DMS 273 (cell line): ENCODE measurements at regions not wholly inside any gene's neighbourhood (a gene's known extent, or its start where the extent isn't known, plus 50 kb on each side); places are given as distances from the start of the nearest gene placed in this dataset.
"Not testable (repeated sequence)": the region's sequence is repeated elsewhere in the genome, so short reads cannot be mapped to it uniquely, and the experiment has no call there.

Source experiments
- DNase-seq: peaks from one replicate; lab custom pipeline; 2025; ENCODE audit not compliant: unreplicated experiment; lab: John Stamatoyannopoulos, UW

GRCh38 chr2:159880729-159881128 lies 82.7 kb upstream of the CD302 start:
- DNase-seq = no peak

DNA sequence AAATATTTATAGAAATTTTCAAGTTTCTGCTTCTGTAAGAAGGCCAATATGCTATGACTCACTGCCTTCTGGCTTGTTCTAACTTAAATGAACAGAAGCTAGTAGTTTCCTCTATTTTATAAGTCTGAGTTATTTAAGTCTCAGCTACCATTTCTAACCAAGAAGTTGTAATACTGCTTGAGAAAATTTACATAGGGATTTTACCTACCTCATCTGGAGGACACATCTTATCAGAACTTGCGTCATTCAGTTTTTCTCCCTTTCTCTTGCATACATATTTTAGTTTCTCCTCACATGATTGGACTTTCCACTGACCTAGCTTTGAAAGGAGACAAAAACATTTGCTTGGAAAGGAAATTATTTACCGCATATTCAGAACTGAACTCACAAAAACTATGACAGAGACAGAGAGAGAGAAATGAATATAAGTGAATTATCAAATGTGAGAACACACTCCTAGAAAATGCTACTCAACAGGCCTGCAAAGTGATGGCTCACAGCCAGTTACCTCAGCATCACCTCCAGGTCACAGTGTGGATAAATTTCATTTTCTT lies 81.1 kb upstream of the CD302 start:
- no peak for DNase-seq

- peak; percentile 8 for DNase-seq
These were observed 77.1 kb upstream of the CD302 start for GRCh38 chr2:159875083-159875482.

DNA sequence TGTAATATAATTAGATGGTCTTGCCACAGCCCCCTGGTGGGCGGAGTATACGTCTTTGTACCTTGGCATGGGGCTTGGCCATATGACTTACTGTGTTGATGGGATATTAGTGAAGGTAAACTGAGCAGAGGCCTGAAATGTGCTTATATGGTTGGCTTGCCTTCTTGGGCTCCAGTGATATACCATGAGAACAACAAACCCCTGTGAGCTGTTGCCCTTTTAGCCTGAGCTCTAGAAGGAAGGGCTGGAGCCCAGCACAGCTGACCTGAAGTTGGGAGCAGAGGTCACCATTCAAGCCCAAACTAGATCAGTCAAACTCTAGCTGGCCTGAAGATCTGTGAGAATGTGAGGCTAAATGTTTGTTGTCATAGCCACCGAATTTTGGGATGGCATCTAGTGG lies 75.2 kb upstream of the CD302 start:
- peak; percentile 44 for DNase-seq

GRCh38 chr2:159872353-159872752 lies 74.3 kb upstream of the CD302 start:
- no peak for DNase-seq

GRCh38 chr2:159868598-159869159 lies 70.7 kb upstream of the CD302 start:
- not testable (repeated sequence) for DNase-seq

DNA sequence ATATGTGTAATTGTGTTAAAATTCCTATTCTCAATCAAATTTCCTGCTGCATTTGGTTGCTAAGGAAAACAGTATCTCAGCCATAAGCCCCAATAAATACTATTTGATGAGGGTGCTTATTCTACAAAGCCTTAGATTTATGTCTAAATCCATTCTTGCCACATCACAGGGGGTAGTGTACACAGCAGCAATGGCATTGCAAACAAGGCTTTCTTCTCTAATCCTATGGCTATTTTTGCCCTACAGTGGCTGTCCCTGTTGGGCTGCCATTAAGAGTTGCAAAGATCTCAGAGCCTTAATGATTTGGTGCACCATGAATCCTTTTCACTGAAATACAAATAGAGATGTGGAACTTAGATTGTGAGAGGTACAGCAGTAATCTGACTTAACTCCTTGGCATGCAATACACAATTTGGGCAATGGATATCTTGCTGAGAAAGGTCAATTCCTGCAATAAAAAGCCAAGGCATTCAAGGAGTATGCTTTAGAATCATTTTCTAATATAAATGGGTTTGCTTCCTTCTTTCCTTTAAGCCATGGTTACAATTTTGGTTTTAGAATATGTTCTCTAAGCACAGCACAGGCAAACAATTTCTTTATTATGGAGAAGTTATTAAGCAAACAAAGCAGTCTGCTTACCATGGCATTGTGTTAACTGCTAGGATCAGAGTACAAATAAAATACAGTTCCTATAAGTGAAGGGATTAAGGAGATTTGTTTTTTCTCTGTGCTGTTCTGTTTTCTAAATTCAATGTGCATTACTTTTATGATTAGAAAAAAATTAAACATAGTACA lies 69.8 kb upstream of the CD302 start:
- no peak for DNase-seq

- no peak for DNase-seq
These were observed 65.6 kb upstream of the CD302 start for GRCh38 chr2:159863526-159864160.

DNA sequence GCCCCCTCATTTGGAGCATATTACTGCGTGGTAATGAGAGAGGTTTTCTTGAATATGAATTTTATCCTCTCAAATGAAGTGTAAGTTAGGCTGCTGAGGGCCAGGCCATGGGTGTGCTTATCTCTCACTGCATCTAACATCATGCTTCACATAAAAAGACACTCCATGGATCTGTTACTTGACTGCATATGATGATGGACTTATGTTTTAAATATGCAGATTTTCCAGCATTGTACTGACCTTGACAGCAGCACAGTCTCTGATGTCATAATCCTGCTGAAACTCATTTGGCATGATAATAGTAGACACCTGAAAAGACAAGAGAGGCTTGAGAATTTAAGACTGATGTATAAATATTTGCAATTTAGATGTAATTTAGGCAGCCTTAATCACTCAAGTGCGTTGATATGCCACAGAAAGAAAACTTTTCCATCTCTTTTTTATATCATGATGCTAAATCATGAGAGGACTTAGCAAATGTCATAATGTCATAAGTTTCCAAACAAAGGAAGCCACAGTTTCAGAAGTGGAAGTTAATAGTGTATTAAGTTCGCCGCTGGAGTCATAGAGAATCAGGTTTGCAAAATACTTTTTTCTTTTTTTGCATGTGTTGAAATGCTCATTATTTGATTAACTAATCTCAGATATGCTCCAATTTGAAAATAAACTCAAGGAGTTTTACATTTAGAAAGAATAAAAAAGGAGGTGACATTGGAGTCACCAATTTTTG lies 62.7 kb upstream of the CD302 start:
- DNase-seq = no peak

- no peak for DNase-seq
These were observed 61.6 kb upstream of the CD302 start for GRCh38 chr2:159859583-159859982.

DNA sequence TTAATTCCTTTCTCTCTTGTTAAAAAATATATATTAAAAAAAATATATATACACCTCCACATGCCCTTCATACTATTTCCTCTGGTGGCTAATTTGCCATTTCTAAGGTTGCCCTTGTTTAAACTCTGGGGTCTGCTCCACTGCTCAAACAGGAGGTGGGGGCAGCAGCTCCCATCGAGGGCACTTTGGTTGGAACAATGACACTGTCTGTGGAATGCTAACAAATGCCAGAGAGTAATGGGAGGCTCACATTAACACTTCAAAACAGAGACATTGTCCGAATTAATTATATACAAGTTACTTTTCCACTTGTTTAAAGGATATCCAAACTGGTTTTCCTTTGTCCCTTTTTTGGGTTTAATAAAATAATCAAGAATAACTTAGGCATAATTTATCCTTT lies 58.8 kb upstream of the CD302 start:
- DNase-seq = no peak

DNA sequence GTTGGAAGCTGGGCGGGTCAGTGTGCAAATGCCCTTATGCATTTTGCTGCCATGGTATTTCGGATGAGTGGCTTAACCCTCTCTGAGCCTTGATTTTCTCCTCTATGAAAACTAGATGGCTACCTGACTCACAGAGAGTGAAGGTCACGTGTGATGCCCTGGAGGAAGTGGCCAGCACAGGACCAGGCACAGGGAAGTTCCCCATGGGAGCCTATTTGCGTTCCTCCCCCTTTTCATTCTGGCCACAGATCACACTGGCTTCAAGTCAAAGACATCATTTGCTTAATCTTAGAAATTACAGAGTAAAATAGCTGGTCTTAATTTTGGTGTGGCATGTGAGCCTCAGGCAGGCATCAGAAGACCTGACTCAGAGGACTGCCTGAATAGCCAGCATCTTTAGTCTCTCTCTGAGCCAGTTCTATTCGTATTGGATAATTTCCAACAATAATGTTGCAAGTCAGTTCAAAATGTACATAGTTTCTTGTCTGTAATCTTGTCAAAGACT lies 57.6 kb upstream of the CD302 start:
- DNase-seq = no peak

- no peak for DNase-seq
These were observed 57.1 kb upstream of the CD302 start for GRCh38 chr2:159855143-159855542.

DNA sequence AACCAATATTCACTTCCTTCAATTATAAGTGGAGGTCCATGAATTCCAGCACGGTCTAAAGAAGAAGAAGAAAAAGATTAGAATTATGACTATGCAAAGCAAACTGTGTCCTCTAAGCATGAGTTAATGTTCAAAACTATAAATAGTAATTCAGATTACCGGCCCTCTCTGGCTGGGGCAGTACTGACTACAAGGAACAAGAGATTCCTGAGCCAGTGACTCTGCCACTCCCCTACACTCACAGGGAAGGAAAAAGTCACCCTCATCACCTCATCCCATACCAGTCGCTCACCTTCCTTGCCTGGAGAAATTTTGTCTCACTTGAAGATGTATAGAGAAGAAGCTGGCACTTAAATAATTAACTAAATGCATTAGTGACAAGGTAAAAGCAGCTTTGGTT lies 56.5 kb upstream of the CD302 start:
- no peak for DNase-seq

DNA sequence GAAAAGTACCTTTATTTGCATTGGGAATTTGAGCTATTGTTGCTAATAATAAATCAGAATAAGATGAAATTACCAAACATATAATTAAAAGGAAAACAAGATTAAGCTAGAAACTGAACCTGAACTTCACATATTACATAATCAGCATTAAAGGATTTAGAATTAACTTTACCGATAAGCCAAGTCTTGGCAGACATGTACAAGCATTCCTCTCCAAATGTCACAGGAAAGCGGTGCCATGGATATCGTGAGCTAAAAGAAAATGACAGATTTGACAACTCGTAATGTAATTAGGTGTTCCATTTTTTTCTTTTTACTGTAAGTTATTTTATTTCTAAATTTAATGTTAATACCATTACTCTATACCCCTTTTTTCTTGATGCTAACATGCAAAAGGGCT lies 55.1 kb upstream of the CD302 start:
- no peak for DNase-seq

- no peak for DNase-seq
These were observed 53.9 kb upstream of the CD302 start for GRCh38 chr2:159851941-159852340.

- DNase-seq = no peak
These were observed 52.8 kb upstream of the CD302 start for GRCh38 chr2:159850789-159851188.

DNA sequence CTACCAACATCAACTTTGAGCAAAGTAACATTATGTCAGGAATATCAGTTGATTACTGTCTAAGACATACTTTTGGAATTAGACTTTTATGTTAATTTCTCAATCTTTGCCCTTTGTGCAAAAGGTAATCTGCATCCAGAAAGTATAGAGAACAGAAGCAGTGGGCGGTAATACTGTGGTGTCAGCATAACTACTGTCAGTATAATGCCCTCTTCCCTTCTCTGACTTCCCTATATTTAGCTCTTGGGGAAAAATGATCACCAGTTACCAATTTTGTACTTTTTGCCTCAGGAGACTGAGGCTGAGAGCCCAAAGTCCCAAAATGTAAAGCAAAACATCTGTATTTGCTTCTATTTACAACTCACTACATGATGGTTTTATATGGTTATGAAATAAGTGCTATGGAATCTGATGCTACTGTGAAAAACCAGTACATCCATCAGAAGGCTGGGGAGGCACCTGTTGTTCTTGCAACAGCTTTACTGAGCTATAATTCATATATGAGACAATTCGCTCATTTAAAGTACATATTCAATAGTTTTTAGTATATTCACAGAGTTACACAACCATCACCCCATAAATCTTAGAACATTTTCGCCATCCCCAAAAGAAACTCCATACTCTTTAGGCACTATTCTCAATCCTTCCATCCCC lies 51.3 kb upstream of the CD302 start:
- DNase-seq = no peak
